GM18858 (cell line): ENCODE measurements at regions not wholly inside any gene's neighbourhood (a gene's known extent, or its start where the extent isn't known, plus 50 kb on each side); places are given as distances from the start of the nearest gene placed in this dataset.
"Not testable (repeated sequence)": the region's sequence is repeated elsewhere in the genome, so short reads cannot be mapped to it uniquely, and the experiment has no call there.

ENCODE experiments used
- ATAC-seq: cut with Tn5 transposase; IDR thresholded peaks from one replicate; pipeline ENCODE4 v1.9.1; 2021; ENCODE audit not compliant: unreplicated experiment

DNA sequence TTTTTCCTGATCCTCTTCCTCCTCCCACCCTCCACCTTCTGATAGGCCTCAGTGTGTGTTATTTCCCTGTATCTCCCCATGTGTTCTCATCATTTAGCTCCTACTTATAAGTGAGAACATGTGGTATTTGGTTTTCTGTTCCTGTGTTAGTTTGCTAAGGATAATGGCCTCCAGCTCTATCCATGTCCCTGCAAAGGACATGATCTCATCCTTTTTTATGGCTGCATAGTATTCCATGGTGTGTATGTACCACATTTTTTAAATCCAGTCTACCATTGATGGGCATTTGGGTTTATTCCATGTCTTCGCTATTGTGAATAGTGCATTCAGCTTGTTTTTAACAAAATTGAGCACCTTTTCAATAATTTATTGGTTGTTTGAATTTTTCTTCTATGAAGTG, 130.8 kb upstream of the ARHGAP20 start:
- ATAC-seq: not testable (repeated sequence)

DNA sequence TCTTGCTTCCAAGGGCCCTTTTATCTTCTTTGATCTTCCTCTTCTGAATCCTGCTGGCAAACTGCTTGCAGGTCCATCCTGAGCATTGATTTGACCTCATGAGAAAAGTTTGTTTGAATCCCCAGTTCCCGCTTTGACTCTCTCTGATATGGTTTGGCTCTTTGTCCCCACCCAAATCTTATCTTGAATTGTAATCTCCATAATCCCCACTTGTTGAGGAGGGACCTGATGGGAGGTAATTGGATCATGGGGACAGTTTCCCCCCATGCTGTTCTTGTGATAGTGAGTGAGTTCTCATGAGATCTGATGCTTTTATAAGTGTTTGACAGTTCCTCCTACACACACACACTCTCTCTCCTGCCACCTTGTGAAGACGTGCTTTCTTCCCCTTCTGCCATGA, 126.6 kb upstream of the ARHGAP20 start:
- no peak for ATAC-seq

DNA sequence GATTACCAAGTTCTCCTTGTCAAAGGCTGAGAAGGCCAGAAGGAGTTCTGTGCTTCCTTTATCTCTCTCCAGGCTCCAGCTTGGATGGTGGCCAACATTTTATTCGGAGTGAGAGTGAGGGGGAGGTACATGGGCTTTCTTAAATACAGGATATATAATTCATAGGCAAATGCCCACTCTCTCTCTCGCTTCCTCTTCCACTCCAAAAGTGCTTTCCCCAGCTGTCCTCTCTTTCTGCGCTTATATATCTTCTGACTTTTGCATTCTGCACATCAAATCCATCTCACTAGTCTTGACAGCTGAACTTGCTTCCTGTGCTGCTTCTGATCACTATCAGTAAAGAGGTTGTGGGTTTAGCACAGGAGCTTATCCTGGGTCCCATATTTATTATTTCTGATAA, 125.4 kb upstream of the ARHGAP20 start:
- no peak for ATAC-seq

DNA sequence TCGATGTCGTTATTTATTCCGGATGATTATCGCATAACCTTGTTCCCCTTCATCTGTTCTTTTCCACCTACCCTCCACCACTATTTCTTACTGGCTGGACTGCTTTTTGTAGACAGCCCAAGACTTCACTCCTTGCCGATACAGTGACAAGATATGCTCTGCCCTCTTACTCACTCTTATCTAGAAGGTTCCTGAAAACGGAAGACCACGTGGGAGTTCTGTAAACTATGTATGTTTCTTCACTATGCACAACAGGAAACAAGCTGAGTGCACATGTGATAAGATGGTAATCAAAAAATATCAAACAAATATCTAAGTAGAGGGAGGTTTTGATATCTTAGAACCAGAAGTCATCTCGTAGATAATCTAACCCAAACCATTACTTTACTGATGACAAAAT, 122.9 kb upstream of the ARHGAP20 start:
- no peak for ATAC-seq

DNA sequence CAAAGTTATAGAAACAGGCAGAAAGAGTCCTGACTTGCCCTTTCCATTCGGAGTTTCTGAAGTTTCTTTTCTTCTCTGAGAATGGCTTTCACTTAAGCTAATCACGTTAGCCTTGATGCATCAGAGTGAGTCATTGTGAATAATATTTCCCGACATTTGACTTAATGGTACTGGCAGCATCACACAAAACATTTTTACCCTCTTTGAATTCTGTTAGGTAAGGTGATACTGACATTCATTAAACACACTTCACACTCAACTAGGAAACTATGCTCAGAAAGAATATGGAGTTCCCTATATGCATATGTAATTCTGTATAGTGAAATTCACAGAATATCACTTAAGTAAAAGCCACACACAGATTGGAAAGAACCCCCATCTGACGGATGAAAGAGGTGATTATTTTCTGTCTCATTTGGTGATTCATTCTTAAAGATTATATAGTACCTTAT, 120.8 kb upstream of the ARHGAP20 start:
- ATAC-seq: no peak

DNA sequence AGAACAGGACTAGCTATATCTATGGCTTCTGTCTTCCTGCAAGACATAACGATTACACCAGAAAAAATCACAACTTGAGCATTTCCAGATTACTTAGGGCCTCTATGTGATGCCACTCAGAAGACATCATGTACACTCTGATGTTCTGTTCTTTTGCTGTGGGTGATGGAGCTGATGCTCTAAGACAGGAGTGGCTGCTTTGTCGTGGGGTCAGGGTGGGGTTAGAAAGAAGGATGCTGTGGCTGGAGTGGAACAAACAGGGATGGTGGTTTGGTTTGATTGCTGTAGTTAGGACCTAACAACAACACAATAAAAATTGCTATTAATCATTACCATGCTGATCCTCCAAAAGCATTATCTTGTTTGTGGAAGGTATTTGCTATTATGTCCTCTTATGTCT, 120.3 kb upstream of the ARHGAP20 start:
- ATAC-seq: no peak

DNA sequence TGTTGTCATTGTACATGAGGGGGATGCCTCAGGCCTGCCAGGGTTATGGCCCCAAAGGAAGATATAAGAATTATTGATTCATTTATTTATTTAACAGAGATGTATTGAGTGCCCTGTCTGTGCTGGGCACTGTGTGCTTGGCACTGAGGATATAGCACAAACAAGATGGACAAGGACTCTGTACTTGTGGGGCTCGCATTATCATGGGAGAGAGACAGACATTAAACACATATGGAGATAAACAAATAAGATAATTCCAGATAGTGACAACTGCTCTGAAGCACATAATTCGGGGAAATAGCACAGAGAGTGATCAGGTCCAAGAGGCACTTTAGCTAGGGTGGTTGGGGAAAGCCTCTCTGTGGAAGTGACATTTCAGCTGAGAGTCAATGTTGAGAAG, 119.8 kb upstream of the ARHGAP20 start:
- no peak for ATAC-seq

DNA sequence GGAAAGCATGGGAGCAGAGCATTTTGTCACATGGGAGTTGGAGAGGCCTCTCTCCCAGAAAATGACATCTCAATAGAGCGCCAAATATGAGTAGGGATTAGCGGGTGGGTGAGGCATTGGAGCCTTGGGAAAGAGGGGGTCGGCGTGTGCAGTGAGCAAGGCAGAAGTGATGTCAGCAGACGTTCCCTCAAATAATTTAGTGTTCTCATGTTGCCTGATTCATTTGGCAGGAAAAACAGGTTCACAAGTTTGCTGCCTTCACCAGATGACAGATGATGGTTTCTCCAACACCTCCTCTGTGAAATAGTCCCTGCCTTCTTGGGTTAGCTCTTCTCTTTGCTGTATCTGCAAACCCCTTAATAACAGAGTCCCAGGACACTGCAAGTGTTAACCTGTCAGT, 118.5 kb upstream of the ARHGAP20 start:
- no peak for ATAC-seq

DNA sequence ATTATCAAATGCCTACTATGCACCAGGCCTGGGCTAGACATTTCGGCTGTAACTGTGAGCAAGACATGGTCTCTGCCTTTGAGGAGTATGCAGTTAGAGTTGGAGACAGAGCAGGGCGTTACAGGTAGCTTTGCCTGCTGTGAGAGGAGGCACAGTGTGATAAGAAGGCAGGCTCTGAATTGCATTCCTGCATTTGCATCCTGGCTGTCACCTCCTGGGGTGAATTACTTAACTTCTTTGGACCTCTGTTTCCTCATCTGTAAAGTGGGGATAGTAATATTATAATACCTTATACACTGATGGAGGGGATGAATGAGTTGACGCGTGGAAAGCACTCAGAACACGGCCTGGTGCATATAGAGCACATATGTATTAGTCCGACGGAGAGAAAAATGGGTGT, 118.1 kb upstream of the ARHGAP20 start:
- no peak for ATAC-seq

DNA sequence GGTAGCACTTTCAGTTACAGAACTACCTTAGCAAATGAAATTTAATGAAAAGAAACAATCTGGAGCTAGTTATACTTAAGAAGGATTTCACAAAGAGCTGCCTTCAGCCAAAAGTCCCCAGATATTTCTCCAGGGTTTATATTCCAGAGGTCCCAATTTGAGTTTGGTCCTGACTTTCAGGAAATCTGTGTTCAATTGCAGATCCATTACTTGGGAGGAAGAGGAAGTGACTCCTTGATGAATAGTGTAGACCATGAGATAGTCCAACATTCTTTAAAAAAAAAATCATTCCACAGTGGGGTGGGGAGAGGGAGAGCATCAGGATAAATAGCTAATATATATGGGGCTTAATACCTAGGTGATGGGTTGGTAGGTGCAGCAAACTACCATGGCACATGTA, 117.6 kb upstream of the ARHGAP20 start:
- no peak for ATAC-seq

DNA sequence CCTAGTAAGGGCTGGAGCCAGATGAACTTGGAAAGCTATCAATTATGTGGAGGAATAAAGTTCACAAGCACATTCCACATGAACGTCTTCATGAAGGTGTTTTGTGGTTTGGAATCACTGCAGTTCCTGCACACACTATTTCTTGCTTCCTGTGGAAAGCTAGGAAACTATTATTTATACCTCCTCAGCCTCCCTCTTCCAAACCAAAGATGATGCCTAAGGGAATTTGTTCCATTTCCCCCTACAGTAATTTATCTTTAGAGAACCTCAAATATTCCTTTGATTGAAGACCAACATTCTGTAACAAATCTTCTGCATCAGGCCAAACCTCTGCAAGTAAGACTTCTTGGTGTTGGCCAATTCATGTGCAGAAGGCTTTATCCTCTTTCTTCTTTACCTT, 115.8 kb upstream of the ARHGAP20 start:
- no peak for ATAC-seq

DNA sequence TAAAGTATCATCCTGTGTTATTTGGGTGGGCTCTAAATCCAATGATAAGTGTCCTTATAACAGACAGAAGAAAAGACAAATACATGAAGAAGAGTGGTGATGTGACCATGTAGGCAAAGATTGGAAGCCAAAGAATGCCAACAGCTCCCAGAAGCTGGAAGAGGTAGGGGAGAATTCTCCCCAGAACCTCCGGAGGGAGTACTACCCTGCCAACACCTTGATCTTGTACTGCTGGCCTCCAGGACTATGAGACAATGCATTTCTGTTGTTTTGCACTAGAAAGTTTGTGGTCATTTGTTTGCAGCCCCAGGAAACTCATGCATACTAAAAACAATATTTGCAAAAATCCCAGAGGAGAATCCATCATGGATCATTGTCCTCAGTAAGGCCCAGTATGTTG, 115.0 kb upstream of the ARHGAP20 start:
- ATAC-seq: no peak

DNA sequence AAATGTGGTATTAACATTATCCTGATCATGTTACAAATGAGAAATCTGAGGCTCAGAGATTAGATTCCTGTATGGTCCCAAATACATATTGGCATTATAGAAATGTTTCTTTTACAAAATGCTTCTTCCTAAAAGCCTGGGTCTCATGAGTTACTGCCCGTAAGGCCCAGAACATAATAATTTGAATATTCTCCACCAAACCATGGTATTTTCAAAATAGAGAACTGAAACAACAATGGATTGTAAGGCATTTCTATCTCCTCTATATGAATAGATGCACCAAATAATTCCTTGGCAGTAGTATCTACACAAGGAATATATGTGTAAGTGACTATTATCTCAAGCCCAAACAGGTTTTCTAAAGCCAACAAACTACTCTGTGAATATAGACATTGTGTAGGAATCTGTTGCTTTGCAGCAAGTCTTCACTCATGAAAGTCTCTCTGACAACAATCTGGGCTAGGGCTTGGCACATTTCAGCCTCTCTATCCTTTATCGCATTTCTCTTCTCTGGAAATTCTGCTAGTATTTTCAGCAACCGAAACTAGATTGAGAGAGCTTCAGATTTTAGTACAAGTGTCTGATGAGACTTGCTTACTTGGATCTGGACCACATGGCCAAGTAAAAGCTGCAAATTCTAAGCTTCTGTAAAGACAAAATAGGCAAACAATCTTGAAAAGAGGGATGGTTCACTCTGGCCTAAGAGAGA, 112.8 kb upstream of the ARHGAP20 start:
- no peak for ATAC-seq

DNA sequence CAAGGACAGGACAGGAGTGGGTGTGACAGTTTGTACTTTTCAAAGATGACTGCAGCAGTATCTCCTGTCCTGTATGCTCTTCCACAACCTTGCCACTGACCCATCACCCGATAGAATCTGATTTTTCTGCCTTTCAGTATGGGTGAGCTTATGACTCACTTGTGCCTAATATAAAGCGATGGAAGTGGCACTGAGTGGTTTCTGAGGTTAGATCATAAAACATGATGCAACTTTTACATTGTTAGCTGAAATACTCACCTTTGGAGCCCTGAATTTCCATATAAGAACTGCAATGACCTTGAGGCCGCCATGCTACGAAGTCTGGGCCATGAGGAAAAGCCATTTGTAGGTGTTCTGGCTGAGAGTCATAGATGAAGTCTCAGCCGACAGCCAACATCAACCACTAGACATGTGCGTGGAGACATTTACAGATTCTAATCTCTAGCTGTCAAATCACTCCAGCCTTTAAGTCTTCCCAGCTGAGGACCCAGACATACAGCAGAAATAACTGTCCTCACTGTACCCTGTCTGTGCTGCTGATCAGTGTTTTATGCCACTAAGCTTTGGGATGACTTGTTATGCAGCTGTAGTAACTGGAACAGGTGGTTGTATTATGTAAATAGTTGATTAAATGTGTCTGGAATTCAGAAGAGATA, 105.9 kb upstream of the ARHGAP20 start:
- no peak for ATAC-seq

DNA sequence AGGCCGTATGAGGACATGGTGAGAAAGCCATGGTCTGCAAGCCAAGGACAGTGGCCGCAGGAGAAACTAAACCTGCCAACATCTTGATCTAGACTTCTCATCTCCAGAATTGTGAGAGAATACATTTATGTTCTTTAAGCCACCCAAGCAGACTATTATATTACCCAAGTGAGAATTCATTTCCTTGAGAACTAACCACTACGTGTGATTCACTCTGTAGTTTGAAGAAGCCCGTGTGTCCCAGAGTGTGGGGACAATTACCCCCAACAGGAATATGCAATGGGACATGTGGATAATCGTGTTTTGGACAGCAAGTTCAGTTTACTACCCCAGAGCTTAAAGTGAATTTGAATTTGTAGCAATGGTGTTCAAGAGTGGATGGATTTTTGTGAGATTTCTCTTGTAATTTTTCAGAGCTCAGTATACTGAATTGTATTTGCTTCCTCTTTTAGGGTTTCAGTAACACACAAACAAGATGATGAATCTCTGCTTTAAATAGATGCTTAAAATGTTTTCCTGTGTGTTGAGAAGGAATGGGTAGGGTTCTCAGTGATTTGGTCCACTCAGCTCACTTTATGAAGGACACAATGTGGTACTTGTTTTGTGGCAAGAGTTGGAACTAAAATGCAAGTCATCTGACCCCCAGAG, 100.0 kb upstream of the ARHGAP20 start:
- no peak for ATAC-seq

DNA sequence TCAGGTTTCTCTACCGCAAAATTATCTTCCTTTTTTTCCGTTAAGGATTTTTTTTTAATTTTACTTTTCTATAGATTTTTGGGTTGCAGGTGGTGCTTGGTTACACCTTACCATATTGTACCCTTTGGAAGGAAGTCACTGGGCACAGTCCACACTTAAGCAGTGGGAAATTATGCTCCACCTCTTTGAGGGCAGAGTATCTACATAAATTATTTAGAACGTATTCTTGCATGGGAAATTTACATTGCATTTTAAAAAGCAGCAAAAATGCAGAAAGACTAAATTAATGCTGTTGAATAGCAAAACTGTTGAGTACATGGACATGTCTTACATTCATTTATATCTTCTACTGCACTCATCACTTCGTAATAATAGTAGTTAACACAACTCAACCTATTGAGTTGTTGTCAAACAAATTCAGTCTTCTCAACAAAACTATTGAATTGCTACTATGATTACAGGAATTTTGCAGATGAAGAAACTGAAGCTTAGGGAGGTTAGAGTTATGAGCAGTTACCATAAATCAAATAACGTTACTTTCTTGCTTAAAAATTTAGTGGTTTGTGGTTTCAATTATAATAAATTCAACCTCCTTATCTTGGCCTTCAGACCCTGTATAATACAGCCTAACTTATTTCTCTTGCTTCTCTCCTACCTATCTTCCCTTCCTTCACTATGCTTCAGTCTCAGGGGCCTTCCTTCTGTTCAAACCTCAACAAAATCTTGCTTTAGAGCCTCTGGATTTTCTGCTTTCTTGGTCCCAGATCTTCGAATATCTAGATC, 97.4 kb upstream of the ARHGAP20 start:
- ATAC-seq: no peak

DNA sequence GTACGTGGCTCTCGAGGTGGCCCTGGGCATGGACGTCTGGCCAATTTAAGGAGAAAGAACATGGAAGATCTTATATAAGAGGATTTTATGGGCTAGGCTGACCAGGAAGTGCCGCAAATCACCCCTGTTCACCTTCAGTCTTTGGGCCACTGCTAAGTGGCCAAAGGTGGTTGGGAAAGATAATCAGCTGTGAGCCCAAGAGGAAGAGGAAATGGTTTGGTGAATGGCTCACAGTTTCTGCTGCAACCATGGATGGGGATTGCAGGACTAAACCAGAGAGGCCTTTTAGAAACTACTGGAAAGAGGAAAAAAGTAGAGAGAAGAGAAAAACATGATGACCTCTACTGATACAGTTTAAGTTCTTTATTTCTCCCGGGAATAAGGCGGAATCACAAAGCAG, 96.0 kb upstream of the ARHGAP20 start:
- no peak for ATAC-seq

DNA sequence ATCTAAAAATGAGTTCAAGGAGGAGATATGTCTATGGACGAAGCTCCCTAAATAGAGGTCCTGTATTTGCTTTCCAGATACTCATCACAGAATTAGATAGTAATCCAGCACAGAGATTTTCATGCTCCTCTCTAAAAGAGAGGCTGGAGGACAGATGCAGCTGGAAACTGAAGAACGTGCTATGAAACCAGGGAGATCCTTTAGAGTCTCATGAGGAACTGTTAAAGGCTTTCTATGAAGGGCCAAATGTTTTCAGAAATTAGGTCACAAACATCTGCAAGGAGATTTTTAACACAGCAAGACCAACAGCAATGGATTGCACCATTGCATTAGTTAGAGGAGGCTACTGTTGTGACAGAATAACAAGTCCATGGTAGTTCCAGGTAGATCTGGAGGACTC, 95.6 kb upstream of the ARHGAP20 start:
- no peak for ATAC-seq

DNA sequence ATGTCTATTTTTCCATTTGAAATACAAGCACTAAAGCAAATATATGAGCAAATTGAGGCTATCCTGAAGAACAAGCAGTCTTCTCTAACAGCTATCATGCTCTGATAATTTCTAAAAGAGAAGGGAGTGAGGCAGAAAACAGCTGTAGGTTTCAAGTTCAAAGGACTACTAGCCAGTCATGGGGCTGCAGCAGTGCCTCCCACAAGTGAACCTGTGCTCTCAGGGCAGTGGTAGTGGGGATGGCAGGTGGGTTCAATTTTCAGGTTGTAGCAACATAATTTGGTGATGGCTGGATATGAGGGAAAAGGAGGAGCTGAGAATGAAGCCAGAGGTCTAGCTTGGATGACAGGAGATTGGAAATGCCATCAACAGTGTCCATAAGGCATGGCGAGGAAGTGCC, 93.5 kb upstream of the ARHGAP20 start:
- ATAC-seq: no peak

DNA sequence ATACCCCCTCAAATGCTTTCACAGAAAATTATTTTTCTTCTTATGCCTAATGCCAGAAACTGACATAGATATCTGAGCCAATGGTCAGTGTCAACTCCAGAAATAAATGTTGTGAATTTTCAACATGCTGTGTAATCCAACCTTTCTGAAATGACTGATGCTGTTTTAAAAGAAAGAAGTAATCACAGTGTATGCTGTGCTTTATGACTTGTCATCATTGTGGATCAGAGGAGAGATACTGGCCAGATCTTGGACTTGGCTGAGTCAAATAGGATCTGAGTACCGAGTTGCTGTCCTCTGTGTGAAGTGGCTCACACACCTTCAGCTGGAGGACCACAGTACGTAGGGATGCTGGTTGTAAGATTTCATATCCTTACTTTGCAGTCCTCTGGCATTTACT, 89.9 kb upstream of the ARHGAP20 start:
- ATAC-seq: no peak

DNA sequence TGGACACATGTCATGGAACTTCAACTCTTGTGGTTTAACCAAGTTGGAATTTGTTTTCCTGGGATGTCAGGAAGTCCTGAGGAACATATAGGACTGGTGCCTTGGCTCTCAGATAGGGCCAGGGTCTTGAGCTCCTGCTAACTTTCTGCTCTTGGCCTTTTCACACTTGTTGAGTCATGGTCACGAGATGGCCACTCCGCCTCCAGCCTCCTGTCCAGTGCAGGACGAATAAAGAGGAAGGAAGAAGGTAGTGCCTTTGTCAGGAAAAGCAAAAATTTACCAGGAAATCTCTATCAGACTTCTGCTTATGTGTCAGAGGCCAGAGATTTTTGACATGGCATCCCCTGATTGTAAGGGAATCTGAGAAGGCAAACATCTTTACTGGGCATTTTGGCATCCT, 89.1 kb upstream of the ARHGAP20 start:
- ATAC-seq: no peak
